ENCODE measurements at regions not wholly inside any gene's neighbourhood (a gene's known extent, or its start where the extent isn't known, plus 50 kb on each side); places are given as distances from the start of the nearest gene placed in this dataset.

DNA sequence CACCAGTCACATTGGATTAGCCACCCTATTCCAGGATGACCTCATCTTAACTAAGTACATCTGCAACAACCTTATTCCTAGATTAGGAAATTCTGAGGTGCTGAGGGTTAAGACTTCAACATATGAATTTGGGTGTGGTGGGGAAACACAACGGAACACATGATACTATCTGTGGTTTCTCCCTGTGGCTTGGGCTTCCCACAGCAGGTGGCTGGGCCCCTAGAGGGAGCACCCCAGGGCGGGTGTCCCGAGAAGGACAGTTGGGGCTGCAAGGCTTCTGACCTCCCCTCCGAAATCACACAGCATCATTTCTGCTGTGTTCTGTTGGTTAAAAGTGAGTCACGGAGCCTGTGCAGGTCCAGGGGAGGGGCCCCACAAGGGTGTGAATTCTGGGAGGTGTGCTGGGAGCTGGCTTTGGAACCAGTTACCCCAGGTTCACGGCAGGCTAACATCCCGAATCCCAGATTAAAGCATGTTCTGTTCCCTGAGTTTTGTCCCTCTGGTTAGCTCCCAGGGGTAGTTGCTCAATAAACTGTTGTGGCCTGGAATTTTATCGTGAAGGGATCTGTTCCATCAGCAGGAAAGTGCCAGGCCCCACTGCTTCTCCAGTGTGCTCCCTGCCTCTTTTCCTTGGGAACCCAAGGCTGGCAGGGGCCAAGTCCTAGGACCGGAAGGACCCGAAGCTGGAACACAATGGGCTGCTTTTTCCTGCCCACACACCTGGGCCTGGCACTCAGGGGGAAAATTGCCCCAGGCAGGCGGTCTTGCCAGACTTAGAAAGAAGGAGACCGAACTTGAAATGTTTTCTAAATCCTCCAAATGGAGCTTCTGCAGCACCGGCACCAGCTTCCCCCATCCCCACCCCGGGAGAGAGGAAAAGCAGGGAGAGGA is 154.0 kb upstream of the WNT4 start:
- no peak overlapping the region for H3K4me3 ChIP-seq (ENCODE audit: low read depth, low read length)
- TF ChIP-seq, protein P1, sequence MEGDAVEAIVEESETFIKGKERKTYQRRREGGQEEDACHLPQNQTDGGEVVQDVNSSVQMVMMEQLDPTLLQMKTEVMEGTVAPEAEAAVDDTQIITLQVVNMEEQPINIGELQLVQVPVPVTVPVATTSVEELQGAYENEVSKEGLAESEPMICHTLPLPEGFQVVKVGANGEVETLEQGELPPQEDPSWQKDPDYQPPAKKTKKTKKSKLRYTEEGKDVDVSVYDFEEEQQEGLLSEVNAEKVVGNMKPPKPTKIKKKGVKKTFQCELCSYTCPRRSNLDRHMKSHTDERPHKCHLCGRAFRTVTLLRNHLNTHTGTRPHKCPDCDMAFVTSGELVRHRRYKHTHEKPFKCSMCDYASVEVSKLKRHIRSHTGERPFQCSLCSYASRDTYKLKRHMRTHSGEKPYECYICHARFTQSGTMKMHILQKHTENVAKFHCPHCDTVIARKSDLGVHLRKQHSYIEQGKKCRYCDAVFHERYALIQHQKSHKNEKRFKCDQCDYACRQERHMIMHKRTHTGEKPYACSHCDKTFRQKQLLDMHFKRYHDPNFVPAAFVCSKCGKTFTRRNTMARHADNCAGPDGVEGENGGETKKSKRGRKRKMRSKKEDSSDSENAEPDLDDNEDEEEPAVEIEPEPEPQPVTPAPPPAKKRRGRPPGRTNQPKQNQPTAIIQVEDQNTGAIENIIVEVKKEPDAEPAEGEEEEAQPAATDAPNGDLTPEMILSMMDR (IDR thresholded peaks at IDR 0.05; ENCODE audit: low read depth, low read length, missing control alignments): no peak
- no peak for DNase-seq (ENCODE audit: low read depth)

DNA sequence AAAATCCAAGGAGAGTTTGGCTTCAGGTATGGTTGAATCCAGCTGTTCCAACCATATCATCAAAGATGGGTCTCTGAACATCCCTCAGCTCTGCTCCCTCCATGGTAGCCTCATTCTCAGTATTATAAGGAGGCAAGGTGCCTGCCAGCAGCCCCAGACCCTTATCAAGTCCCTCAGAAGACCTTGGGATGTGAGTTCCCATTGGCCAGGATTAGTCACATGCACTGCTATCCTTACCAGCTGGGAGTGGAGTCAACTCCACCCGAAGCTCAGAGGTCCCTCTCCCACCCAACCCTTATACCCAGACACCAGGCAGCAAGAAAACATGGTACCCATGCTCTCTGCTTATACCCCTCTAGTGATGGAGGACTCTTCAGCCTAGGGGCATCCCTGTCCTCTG is 153.7 kb upstream of the ZBTB40 start:
- TF ChIP-seq, protein P1 (IDR thresholded peaks at IDR 0.05; ENCODE audit: low read depth, low read length, missing control alignments): no peak
- DNase-seq (ENCODE audit: low read depth): no peak
- H3K4me3 ChIP-seq (ENCODE audit: low read depth, low read length): no peak overlapping the region

DNA sequence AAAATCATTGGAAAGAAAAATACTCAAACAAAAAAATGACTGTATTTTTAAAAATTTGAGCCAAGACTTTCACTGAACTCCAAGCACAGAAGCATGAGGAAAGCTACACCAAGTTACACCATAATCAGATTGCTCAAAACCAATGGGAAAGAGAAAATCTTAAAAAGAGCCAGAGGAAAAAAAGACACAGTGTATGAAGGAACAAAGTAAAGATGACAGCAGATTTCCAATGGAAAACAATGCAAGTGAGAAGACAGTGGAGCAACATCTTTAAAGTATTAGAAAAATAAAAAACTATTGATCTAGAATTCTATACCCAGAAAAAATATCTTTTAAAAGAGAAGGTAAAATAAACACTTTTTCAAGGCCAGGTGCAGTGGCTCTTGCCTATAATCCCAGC is 147.8 kb upstream of the ZBTB40 start:
- no peak for DNase-seq (ENCODE audit: low read depth)
- H3K4me3 ChIP-seq (ENCODE audit: low read depth, low read length): no peak overlapping the region
- TF ChIP-seq, protein P1 (IDR thresholded peaks at IDR 0.05; ENCODE audit: low read depth, low read length, missing control alignments): no peak

DNA sequence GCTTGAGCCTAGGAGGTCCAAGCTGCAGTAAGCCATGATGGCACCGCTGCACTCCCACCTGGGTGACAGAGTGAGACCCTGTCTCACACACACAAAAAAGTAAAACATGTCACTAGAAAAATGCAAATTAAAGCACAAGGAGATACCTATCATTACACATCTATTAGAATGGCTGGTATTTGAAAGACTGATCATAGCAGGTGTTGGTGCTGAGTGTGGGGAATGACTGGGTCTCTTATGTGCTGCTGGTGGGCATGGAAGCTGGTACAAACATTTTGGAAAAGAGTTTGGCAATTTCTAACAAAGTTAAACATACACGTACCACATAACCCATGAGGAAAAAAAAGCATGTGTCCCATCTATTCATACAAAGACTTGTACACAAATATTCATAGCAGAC is 142.1 kb upstream of the ZBTB40 start:
- no peak for DNase-seq (ENCODE audit: low read depth)
- H3K4me3 ChIP-seq (ENCODE audit: low read depth, low read length): no peak overlapping the region
- TF ChIP-seq, protein P1 (IDR thresholded peaks at IDR 0.05; ENCODE audit: low read depth, low read length, missing control alignments): no peak

DNA sequence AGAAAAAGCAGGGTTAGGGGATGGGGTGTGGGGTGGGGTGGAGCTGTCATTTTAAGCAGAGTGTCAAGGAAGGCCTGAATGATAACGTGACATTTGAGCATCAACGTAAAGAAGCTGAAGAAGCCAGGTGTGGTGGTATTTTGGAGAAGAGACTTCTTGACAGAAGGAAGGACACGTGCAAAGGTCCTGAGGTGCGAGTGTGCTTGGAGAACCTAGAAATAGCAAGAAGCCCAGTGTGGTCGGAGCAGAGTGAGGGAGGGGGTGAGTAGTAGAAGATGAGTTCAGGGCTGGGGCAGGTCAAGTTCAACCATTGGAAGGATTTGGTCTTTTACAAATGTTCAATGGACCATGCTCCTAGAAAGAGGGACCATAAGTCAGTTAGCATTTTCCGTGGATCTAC is 140.2 kb upstream of the ZBTB40 start:
- no peak for DNase-seq (ENCODE audit: low read depth)
- TF ChIP-seq, protein P1 (IDR thresholded peaks at IDR 0.05; ENCODE audit: low read depth, low read length, missing control alignments): no peak
- no peak overlapping the region for H3K4me3 ChIP-seq (ENCODE audit: low read depth, low read length)

DNA sequence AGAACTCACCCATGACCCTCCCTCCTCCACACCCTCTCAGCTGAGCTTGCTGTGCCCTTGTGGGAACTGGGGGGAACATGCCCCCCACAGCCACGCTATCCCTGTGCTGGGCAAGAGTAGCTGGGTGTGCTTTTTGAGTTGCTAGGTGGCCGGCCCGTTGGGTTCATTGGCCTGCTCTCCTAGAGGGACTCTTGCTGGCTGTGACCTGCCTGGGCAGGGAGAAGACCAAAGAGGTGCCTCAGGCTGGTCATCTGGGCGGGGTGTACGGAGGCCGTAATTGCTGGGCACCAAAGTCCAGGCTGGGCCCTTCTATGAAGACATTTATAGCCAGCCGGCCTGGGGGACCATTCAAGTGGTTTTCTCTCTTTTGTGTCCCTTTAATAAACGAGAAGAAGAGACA is 138.3 kb upstream of the ZBTB40 start:
- no peak overlapping the region for H3K4me3 ChIP-seq (ENCODE audit: low read depth, low read length)
- TF ChIP-seq, protein P1 (IDR thresholded peaks at IDR 0.05; ENCODE audit: low read depth, low read length, missing control alignments): no peak
- DNase-seq (ENCODE audit: low read depth): no peak

DNA sequence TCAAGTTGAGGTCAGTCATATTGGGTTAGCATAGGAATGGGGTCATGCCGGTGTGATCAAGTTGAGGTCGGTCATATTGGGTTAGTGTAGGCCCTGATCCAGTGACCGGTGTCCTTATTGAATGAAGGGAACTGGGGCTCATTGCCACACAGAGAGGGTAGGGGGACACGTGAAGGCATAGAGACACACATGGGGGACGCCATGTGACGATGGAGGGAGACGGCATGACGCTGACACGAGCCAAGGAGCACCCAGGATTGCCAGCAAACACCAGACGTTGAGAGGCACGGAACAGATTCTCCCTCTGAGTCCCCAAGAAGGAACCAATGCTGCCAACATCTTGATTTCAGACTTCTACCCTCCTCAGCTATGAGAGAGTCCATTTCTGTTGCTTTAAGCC is 136.9 kb upstream of the ZBTB40 start:
- DNase-seq (ENCODE audit: low read depth): no peak
- TF ChIP-seq, protein P1 (IDR thresholded peaks at IDR 0.05; ENCODE audit: low read depth, low read length, missing control alignments): no peak
- H3K4me3 ChIP-seq (ENCODE audit: low read depth, low read length): no peak overlapping the region
